IMR-90 (cell line): ENCODE measurements at regions not wholly inside any gene's neighbourhood (a gene's known extent, or its start where the extent isn't known, plus 50 kb on each side); places are given as distances from the start of the nearest gene placed in this dataset.

Source experiments
- ATAC-seq: fragments of 200-7000 bp; cut with Tn5 transposase; 2 replicates; pipeline ENCODE4 v1.9.1; 2020; ENCODE audit warnings: low read depth, mild to moderate bottlenecking, moderate library complexity
- BruUV-seq: library from RNA; stranded (reverse); fragments of 400-500 nt; replicated peaks from 2 replicates; lab custom pipeline; 2021; lab: Mats Ljungman, UMichigan
- CTCF ChIA-PET: fragments of 300-600 bp; formaldehyde crosslinking; extraction: SDS; loops from one replicate; lab custom pipeline; 2021; ENCODE audit warnings: antibody characterized with exemption; lab: Yijun Ruan, JAX
- POLR2A ChIA-PET: fragments of 300-600 bp; sonication (Branson Sonifier 250); formaldehyde crosslinking; loops from one replicate; lab custom pipeline; 2022; ENCODE audit warnings: antibody characterized with exemption; ENCODE audit not compliant: unreplicated experiment; lab: Charles Lee
- DNase-seq: peaks from one replicate; pipeline ENCODE4 v3.0.0; 2013
- H2AFZ ChIP-seq: replicated peaks from 2 replicates; pipeline ENCODE3; 2013; ENCODE audit warnings: low read length, mild to moderate bottlenecking; ENCODE audit not compliant: poor library complexity
- H2AK5ac ChIP-seq: 2 replicates; pipeline ENCODE4 v1.6.1; 2013; ENCODE audit warnings: low read depth, low read length, inconsistent platforms
- H2AK9ac ChIP-seq: replicated peaks from 2 replicates; pipeline ENCODE3; 2013; ENCODE audit warnings: mild to moderate bottlenecking, low read depth, low read length, moderate library complexity; ENCODE audit not compliant: poor library complexity
- H2BK120ac ChIP-seq: 2 replicates; pipeline ENCODE4 v1.6.1; 2013; ENCODE audit warnings: low read depth, low read length, inconsistent platforms
- H2BK15ac ChIP-seq: 3 replicates; pipeline ENCODE4 v1.6.1; 2013; ENCODE audit warnings: low read depth, low read length, inconsistent platforms
- H2BK20ac ChIP-seq: 2 replicates; pipeline ENCODE4 v1.6.1; 2013; ENCODE audit warnings: low read depth, mild to moderate bottlenecking, inconsistent platforms, low read length, moderate library complexity
- H2BK5ac ChIP-seq: 2 replicates; pipeline ENCODE4 v1.6.1; 2013; ENCODE audit warnings: mild to moderate bottlenecking, low read depth, low read length, inconsistent platforms; ENCODE audit not compliant: poor library complexity, severe bottlenecking
- H3K14ac ChIP-seq: replicated peaks from 2 replicates; pipeline ENCODE4 v1.6.1; 2013; ENCODE audit warnings: low read depth, low read length, inconsistent platforms
- H3K18ac ChIP-seq: 2 replicates; pipeline ENCODE4 v1.6.1; 2013; ENCODE audit warnings: low read depth, low read length, control low read depth
- H3K23ac ChIP-seq: 2 replicates; pipeline ENCODE4 v1.6.1; 2013; ENCODE audit warnings: low read depth, low read length, inconsistent platforms
- H3K27ac ChIP-seq: 2 replicates; pipeline ENCODE4 v1.5.1; 2013; ENCODE audit warnings: mild to moderate bottlenecking, control low read depth, low read length; ENCODE audit not compliant: insufficient read depth
- H3K27me3 ChIP-seq: 2 replicates; pipeline ENCODE4 v1.6.1; 2013; ENCODE audit warnings: low read length; ENCODE audit not compliant: control insufficient read depth, insufficient read depth
- H3K36me3 ChIP-seq: 2 replicates; pipeline ENCODE4 v1.6.1; 2013; ENCODE audit warnings: low read length, mixed read lengths; ENCODE audit not compliant: control insufficient read depth, insufficient read depth
- H3K4ac ChIP-seq: 2 replicates; pipeline ENCODE4 v1.6.1; 2013; ENCODE audit warnings: low read depth, low read length, inconsistent platforms
- H3K4me1 ChIP-seq: 2 replicates; pipeline ENCODE4 v1.6.1; 2013; ENCODE audit warnings: low read length, mixed read lengths; ENCODE audit not compliant: control insufficient read depth, insufficient read depth
- H3K4me2 ChIP-seq: 2 replicates; pipeline ENCODE4 v1.6.1; 2013; ENCODE audit warnings: low read depth, mild to moderate bottlenecking, control low read depth, low read length, moderate library complexity
- H3K4me3 ChIP-seq: 2 replicates; pipeline ENCODE4 v1.5.1; 2013; ENCODE audit warnings: low read depth, mild to moderate bottlenecking, control low read depth, low read length, moderate library complexity; ENCODE audit not compliant: insufficient read depth
- H3K56ac ChIP-seq: 2 replicates; pipeline ENCODE4 v1.6.1; 2013; ENCODE audit warnings: low read length, inconsistent platforms; ENCODE audit not compliant: insufficient read depth; ENCODE audit errors: extremely low read depth
- H3K79me1 ChIP-seq, 2 experiments: 2 replicates each; pipeline ENCODE4 v1.6.1; 2013; ENCODE audit warnings: low read length in 2 of 2, inconsistent platforms in 1 of 2, low read depth in 1 of 2
- H3K9ac ChIP-seq: 2 replicates; pipeline ENCODE4 v1.6.1; 2013; ENCODE audit warnings: low read depth, low read length, control low read depth
- H3K9me1 ChIP-seq: 2 replicates; pipeline ENCODE4 v1.6.1; 2013; ENCODE audit warnings: low read length, inconsistent platforms; ENCODE audit not compliant: insufficient read depth
- H3K9me3 ChIP-seq: 2 replicates; pipeline ENCODE4 v1.6.1; 2013; ENCODE audit warnings: low read length; ENCODE audit not compliant: control insufficient read depth, insufficient read depth
- H4K20me1 ChIP-seq: 2 replicates; pipeline ENCODE4 v1.6.1; 2013; ENCODE audit warnings: low read length, inconsistent platforms; ENCODE audit not compliant: insufficient read depth
- H4K5ac ChIP-seq: 2 replicates; pipeline ENCODE4 v1.6.1; 2013; ENCODE audit warnings: mild to moderate bottlenecking, low read depth, low read length, control low read depth
- H4K8ac ChIP-seq, 2 experiments: 2 replicates each; pipeline ENCODE4 v1.6.1; 2013; ENCODE audit warnings: low read depth in 2 of 2, low read length in 2 of 2, control low read depth in 1 of 2, inconsistent platforms in 1 of 2
- H4K91ac ChIP-seq: 2 replicates; pipeline ENCODE4 v1.6.1; 2013; ENCODE audit warnings: low read depth, low read length, inconsistent platforms; ENCODE audit not compliant: insufficient read depth
- BHLHE40 ChIP-seq: fragments of 150-350 bp; IDR thresholded peaks from 2 replicates; pipeline ENCODE4 v1.6.1; 2016; ENCODE audit warnings: mild to moderate bottlenecking, low read depth, low read length
- CEBPB ChIP-seq: IDR thresholded peaks from 2 replicates; pipeline ENCODE4 v1.6.1; 2012; ENCODE audit warnings: low read depth, low read length, improper control_type of control experiment
- CHD1 ChIP-seq: IDR thresholded peaks from 2 replicates; pipeline ENCODE4 v1.6.1; 2012; ENCODE audit warnings: low read depth, low read length, improper control_type of control experiment
- FOS ChIP-seq: fragments of 150-350 bp; IDR thresholded peaks from 2 replicates; pipeline ENCODE4 v1.6.1; 2016; ENCODE audit warnings: low read depth, low read length
- MAZ ChIP-seq: IDR thresholded peaks from 2 replicates; pipeline ENCODE4 v1.6.1; 2012; ENCODE audit warnings: low read depth, mild to moderate bottlenecking, low read length, improper control_type of control experiment, moderate library complexity, borderline replicate concordance
- MXI1 ChIP-seq: IDR thresholded peaks from 2 replicates; pipeline ENCODE4 v1.6.1; 2012; ENCODE audit warnings: low read depth, mild to moderate bottlenecking, low read length, moderate library complexity, borderline replicate concordance
- NFE2L2 ChIP-seq: fragments of 150-350 bp; IDR thresholded peaks from 2 replicates; pipeline ENCODE4 v1.6.1; 2016; ENCODE audit warnings: low read depth, mild to moderate bottlenecking, low read length
- RAD21 ChIP-seq: IDR thresholded peaks from 2 replicates; pipeline ENCODE4 v1.6.1; 2012; ENCODE audit warnings: low read length, improper control_type of control experiment
- RFX5 ChIP-seq: IDR thresholded peaks from 2 replicates; pipeline ENCODE4 v1.8.0; 2012; ENCODE audit warnings: low read depth, mild to moderate bottlenecking, low read length, moderate library complexity
- WGBS, 2 experiments: methylation state at CpG; one replicate each; pipeline versions ENCODE4 v1.1.5 to v1.1.7; 2013; ENCODE audit warnings: missing lambda C conversion rate in 2 of 2; ENCODE audit not compliant: insufficient read length in 1 of 2; ENCODE audit errors: extremely low coverage in 2 of 2; 5-methylcytosine and 5-hydroxymethylcytosine counted together
- dilution Hi-C: fragments of 300-500 bp; cut with HindIII; formaldehyde crosslinking; loops from one replicate; pipeline ENCODE4 v1.14.3; 2018; ENCODE audit warnings: low sequenced_read_pairs; ENCODE audit not compliant: unreplicated experiment
- in situ Hi-C: fragments of 300-500 bp; cut with MboI; formaldehyde crosslinking; loops from 3 replicates; pipeline ENCODE4 v1.14.3; 2019; ENCODE audit warnings: low sequenced_read_pairs, inconsistent platforms, mixed read lengths
- intact Hi-C: fragments of 100-400 bp; cut with micrococcal nuclease; formaldehyde crosslinking; loops from 2 replicates; pipeline ENCODE4 v1.10.0; 2022
- TF ChIP-seq, protein P1 (sequence below): conservative IDR thresholded peaks from 2 replicates; pipeline ENCODE4 v1.5.1; 2012; ENCODE audit warnings: mild to moderate bottlenecking, low read depth, low read length, improper control_type of control experiment
- TF ChIP-seq, protein P2 (sequence below): fragments of 150-350 bp; IDR thresholded peaks from 2 replicates; pipeline ENCODE4 v1.6.1; 2016; ENCODE audit warnings: low read depth, mild to moderate bottlenecking, low read length, moderate library complexity, borderline replicate concordance
- TF ChIP-seq, protein P3 (sequence below): fragments of 150-350 bp; IDR thresholded peaks from 2 replicates; pipeline ENCODE4 v1.6.1; 2017; ENCODE audit warnings: mild to moderate bottlenecking, antibody characterized with exemption, low read length, low read depth

DNA sequence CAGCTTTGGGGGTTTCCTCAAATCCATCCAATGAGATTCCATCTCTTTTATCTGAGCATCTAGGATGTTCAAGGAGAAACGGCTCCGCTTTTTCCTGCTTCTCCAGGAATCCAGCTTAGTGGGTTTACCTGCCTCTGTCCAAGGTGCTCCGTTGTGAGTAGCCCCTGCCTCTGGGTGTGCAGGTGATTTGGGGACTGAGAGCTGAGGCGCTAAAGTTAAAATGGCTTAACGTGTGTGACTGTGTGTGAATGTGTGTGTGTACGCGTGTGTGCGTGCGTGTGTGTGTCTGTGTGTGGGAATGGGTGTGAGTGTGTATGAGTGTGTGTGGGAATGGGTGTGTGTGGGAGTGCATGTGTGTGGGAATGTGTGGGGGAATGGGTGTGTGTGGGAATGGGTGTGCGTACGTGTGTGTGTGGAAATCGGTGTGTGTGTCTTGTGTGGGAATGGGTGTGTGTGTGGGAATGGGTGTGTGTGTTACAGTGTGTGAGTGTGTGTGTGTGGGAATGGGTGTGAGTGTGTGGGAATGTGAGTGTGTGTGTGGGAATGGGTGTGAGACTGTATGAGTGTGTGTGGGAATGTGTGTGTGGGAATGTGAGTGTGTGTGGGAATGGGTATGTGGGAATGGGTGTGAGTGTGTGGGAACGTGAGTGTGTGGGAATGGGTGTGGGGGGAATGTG, 90.2 kb upstream of the INSIG1 start:
- CTCF ChIA-PET: no interaction called here
- POLR2A ChIA-PET: no interaction called here
- Histone ChIP-seq H4K8ac (peak overlapping the region; percentile 21 to 86; a peak in 1 of 4 replicates), H3K14ac (0 out of 2 replicates have a peak overlapping the region, but pooled peaks have one; percentile 9), H4K5ac (no peak overlapping the region), H3K9me3 (no peaks in the 10 kb centered on the region), H2AK5ac (peak overlapping the region; percentile 92), H3K4ac (peak overlapping the region; percentile 97; the same call in 1 of the 2 replicates), H2BK5ac (peak overlapping the region; percentile 34), H3K9me1 (peaks cover 16% of the 10 kb centered on the region; the same call in 1 of the 2 replicates), H2AK9ac (no peak overlapping the region), H3K56ac (no peak overlapping the region), H3K79me1 (no peaks in the 10 kb centered on the region), H2BK20ac (peak overlapping the region; percentile 86; the same call in 1 of the 2 replicates), H3K18ac (no peak overlapping the region), H3K36me3 (no peaks in the 10 kb centered on the region), H3K4me3 (no peak overlapping the region), H3K27ac (no peak overlapping the region), H4K91ac (no peak overlapping the region; the same call in 1 of the 2 replicates), H3K23ac (no peak overlapping the region), H2AFZ (no peak overlapping the region), H2BK120ac (peak overlapping the region; percentile 94), H3K27me3 (no peaks in the 10 kb centered on the region), H3K4me2 (no peak overlapping the region), H3K4me1 (peaks cover 5% of the 10 kb centered on the region; the same call in 1 of the 2 replicates), H2BK15ac (peak overlapping the region; percentile 52; the same call in 1 of the 3 replicates), H3K9ac (no peak overlapping the region), H4K20me1 (no peaks in the 10 kb centered on the region)
- DNase-seq: no peak
- WGBS, 2 experiments: 84% methylated on average over 2 of the region's 13 CpGs; no CpG with 5 or more reads in 1 of the 2 experiments
- intact Hi-C loops: no loop called here
- dilution Hi-C loops: no loop called here
- in situ Hi-C loops: loop anchor here (5.0 kb wide), 1 partner anchor 90 kb away; the partner anchor contains the start of gene INSIG1
- BruUV-seq: no TSS peak
- ATAC-seq: no peak
- no peak for TF ChIP-seq FOS
- TF ChIP-seq, protein P1, sequence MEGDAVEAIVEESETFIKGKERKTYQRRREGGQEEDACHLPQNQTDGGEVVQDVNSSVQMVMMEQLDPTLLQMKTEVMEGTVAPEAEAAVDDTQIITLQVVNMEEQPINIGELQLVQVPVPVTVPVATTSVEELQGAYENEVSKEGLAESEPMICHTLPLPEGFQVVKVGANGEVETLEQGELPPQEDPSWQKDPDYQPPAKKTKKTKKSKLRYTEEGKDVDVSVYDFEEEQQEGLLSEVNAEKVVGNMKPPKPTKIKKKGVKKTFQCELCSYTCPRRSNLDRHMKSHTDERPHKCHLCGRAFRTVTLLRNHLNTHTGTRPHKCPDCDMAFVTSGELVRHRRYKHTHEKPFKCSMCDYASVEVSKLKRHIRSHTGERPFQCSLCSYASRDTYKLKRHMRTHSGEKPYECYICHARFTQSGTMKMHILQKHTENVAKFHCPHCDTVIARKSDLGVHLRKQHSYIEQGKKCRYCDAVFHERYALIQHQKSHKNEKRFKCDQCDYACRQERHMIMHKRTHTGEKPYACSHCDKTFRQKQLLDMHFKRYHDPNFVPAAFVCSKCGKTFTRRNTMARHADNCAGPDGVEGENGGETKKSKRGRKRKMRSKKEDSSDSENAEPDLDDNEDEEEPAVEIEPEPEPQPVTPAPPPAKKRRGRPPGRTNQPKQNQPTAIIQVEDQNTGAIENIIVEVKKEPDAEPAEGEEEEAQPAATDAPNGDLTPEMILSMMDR: no peak
- TF ChIP-seq, protein P2, sequence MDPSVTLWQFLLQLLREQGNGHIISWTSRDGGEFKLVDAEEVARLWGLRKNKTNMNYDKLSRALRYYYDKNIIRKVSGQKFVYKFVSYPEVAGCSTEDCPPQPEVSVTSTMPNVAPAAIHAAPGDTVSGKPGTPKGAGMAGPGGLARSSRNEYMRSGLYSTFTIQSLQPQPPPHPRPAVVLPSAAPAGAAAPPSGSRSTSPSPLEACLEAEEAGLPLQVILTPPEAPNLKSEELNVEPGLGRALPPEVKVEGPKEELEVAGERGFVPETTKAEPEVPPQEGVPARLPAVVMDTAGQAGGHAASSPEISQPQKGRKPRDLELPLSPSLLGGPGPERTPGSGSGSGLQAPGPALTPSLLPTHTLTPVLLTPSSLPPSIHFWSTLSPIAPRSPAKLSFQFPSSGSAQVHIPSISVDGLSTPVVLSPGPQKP: no peak
- no peak for TF ChIP-seq CHD1
- TF ChIP-seq, protein P3, sequence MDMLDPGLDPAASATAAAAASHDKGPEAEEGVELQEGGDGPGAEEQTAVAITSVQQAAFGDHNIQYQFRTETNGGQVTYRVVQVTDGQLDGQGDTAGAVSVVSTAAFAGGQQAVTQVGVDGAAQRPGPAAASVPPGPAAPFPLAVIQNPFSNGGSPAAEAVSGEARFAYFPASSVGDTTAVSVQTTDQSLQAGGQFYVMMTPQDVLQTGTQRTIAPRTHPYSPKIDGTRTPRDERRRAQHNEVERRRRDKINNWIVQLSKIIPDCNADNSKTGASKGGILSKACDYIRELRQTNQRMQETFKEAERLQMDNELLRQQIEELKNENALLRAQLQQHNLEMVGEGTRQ: no peak
- no peak for TF ChIP-seq RAD21
- no peak for TF ChIP-seq BHLHE40
- TF ChIP-seq RFX5: no peak
- no peak for TF ChIP-seq MXI1
- no peak for TF ChIP-seq NFE2L2
- no peak for TF ChIP-seq CEBPB
- TF ChIP-seq MAZ: no peak
